NCI-H460 (cell line): ENCODE measurements at regions not wholly inside any gene's neighbourhood (a gene's known extent, or its start where the extent isn't known, plus 50 kb on each side); places are given as distances from the start of the nearest gene placed in this dataset.
A peak's percentile ranks its signal among the peaks of the same experiment; 100 is the strongest.

Source experiments
- DNase-seq: peaks from one replicate; pipeline ENCODE4 v3.0.0-alpha.2; 2016; ENCODE audit warnings: low read depth; ENCODE audit errors: extremely low read depth

DNA sequence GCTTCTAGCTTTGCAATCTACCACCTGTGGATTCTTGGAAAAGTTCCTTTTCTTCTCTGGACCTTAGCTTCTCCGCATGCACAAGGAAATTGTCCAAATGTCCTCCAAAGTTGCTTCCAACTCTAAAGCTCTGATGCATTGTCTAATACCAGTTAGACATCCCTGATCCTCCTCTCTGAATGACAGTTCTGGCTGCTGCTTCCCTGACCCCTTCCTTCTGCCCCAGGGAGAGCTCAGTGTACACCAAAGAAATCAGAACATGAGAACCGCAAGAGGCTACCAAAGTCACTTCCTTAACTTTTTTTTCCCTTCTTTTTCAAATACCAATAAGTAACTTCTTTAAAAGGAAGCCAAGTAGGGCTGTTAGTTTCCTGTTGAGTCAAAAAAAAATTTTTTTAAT, 79.7 kb upstream of the CES5A start:
- DNase-seq, result no peak

DNA sequence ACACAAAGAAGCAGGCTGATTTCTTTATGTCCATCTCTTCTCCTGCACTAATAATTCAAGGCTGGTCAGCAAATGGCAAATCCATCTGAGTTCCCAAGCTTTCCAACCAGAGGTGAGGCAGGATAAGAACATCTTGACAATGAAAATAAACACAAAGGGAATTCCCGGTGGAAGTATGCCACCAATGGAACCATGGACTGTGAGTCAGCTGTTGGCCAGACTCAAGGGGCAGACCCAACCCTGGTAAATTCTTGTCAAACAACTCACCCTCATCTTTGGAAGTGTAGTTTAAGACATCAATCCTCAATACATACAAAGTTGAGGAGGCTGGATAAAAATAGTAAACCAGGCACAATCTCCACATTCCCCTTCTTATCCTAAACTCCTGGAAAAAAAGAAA, 74.3 kb upstream of the CES5A start:
- DNase-seq, result no peak

DNA sequence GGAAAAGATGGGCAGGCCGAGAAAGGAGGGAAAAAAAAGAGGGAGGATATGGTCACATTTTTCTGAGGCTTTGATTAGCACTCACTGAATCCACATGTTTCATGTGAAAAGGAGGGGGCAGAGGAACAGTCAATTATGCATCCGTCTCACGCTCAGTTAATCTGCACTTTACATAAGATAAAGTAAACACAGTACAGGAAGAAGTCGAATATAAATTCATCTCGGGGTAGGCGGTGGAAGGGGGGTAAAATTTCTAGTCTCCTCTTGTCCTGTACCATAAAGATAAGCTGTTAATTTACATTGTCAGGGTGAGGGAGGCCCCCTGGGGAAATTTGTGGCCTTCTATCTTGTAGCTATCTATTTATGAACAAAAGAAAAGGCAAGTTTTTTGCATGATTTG, 73.1 kb upstream of the CES5A start:
- DNase-seq, result no peak

DNA sequence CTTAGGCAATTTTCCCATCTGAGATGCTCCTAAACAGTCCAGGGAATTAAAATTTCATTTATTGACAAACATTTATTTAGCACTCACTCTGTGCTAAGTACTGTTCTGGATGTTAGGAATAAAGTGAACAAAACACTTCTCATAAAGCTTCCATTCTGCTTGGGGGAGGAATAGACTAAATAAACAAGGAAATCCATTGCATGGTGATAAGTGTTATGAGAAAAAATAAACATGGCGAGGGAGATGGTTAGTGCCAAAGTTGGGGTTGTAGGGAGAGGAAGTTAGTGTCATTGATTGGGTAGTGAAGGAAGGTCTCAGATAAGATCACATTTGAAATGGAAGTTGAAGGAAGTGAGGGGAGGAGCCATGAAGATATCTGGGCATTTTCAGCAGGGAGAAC, 72.2 kb upstream of the CES5A start:
- DNase-seq, result no peak

DNA sequence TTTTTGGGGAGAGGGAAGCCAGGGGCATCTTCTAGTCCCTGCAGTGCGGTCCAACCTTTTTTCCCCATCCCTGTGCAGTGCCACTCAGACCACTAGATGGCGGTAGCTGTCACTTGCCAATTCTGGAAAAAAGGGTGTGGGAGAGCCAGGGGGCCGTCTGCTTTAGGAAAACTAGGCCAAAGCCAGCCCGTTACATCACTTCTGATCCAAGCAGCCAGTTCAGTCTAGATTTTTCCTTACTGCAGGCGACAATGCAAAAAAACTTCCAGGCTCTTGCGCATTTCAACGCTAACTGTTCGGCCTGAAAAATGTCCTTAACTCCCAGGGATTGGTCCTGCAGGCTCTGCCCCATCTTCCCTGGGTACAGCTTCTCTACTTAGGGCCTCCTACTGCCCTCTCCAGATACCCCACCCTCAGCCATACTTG, 69.2 kb upstream of the CES5A start:
- peak; percentile 70 for DNase-seq

DNA sequence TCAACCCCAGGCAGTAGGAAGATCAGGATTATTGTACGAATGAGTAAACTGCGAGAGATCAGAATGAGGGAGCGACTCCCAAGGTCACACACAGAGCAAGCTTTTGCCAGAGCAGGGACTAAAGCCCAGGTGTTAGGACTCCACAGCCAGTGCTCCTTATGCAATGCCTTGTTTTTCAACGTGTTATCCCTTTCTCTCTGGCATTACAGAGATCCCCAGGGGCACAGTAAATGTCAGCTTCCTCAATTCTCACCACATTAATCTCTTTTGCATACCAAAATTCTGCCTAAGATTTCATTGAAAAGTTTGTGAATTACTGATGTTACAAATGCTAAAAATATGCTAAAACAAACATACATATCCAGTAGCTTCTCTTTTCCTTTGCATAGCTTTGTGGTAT, 68.1 kb upstream of the CES5A start:
- no peak for DNase-seq

DNA sequence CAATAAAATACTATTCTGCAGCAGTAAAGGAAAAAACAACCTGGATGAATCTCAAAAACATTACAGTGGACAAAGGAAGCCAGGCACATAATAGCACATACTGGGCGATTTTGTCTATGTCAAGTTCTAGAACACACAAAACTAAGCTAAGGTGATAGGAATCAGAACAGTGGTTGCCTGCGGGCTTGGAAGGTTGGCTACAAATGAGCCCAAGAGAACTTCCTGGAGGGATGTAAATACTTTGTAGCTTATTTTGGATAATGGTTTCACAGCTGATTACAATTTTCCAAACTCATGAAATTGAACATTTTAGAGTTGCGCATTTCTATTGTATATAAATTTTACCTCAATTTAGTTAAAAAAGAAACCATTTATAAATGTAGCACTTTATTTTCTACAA, 67.6 kb upstream of the CES5A start:
- DNase-seq, result no peak

DNA sequence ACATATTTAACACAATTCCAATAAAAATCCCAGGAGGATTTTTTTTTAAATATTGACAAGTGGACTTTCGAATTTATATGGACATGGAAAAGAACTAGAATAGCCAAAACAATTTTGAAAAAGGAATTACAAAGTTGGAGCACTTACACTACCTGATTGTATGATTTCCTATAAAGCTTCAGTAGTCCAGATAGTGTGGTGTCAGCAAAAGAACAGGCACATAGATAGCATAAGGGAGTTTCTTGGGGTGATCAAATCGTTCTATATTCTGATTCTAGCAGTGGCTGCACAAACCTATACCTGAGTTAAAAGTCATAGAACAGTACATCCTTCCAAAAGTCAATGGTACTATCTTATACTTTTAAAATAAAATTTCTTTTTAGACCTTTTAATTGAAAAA, 66.4 kb upstream of the CES5A start:
- no peak for DNase-seq

DNA sequence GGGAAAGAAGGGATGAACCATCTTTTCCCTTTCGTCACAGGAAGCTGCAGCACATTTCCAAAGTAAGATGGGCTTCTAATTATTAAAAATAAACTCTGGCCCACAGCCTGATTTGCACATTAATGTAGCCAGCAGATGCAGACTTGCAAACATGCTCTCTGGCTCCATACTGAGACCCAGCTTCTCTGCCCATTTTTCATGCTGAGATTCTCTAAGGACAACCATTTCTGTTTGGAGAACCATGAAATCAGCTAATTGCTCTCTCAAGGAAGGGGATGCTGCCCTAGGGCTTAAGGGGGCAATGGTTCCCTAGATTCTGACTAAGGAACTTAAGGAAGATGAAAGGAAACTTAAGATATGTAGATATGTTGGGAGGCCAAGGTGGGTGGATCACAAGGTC, 63.0 kb upstream of the CES5A start:
- DNase-seq, result no peak

DNA sequence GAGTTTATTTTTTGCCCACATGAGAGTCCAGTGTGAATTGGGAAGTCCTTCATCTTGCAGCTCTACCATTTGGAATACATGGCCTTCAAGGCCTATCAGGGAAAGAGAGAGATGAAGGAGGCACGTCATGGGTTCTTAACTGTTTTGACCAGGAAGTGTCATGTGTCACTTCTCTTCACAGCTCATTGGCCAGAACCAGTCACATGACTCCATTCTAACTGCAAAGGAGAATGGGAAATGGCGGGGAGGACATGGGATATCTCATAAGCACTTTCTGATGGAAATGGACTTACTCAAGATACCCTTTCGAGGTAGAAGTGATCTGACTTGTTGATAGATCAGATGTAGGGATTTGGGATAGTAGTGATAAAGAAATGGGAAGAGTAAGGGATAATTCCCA, 57.9 kb upstream of the CES5A start:
- DNase-seq, result no peak

DNA sequence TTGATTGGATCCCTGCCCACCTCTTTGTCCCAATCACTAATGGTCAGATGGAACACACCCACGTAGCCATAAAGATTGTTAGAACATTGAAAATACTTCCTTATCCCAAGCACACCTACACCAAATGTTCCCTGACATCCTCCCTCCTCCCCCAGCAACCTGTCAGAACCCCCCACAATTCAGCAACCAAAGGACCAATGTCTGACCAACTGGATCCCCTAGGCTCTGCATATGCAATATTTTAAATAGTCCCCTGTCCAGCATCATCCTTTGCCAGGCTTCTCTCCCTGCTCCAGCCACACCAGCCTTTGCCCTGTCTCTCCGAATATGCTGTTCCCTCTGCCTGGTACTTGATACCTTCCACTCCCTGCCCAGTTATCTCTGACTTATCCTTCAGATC, 54.9 kb upstream of the CES5A start:
- DNase-seq, result no peak

DNA sequence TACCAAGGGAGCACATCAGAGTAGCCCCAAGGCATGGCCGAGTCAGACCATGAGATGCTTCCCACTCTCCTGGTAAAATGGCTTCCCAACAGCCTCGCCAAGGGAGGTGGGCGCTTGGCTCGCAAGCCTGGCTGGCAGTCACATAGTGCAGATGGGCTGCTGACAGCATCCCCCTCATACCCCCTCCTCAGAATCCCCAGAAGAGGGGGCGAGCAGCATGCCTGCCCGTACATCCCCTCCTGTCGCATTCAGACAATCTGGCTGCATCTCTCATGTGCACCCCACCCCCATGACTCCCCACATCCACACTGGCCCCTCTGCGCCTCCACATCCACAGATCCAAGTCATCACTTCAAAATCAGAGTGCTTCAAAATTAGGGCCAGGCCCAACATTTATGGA, 54.0 kb upstream of the CES5A start:
- no peak for DNase-seq

DNA sequence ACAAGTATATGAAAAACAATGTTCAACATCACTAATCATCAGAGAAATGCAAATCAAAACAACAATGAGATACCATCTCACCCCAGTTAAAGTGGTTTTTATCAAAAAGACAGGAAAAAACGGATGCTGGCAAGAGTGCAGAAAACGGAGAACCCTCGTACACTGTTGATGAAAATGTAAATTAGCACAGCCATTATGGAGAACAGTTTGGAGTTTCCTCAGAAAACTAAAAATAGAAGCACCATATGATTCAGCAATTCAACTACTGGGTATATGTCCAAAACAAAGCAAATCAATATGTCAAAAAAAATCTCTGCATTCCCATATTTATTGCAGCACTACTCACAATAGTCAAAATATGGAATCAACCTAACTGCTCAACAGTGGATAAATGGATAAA, 50.1 kb upstream of the CES5A start:
- no peak for DNase-seq
